Hematopoietic multipotent progenitor cell treated with erythropoietin and hydrocortisone succinate and interleukin-3 and kit ligand, for 8 days (in vitro differentiated cells): ENCODE measurements at regions not wholly inside any gene's neighbourhood (a gene's known extent, or its start where the extent isn't known, plus 50 kb on each side); places are given as distances from the start of the nearest gene placed in this dataset.
"Not testable (repeated sequence)": the region's sequence is repeated elsewhere in the genome, so short reads cannot be mapped to it uniquely, and the experiment has no call there.

ENCODE experiments used
- DNase-seq: peaks from one replicate; pipeline ENCODE4 v3.0.0-alpha.2; 2015

- DNase-seq, result no peak
Observed at GRCh38 chr3:194189243-194189791, 53.4 kb downstream of the HES1 start.

DNA sequence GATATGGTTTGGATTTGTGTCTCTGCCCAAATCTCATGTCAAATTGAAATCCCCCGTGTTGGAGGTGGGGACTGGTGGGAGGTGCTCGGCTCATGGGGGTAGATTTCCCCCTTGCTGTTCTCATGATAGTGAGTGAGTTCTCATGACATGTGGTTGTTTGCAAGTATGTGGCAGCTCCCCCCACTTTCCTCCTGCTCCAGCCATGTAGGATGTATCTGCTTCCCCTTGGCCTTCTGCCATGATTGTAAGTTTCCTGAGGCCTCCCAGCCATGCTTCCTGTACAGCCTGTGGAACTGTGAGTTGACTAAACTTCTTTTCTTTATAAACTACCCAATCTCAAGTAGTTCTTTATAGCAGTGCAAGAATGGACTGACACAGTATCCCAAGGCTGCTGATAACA, 55.9 kb downstream of the HES1 start:
- not testable (repeated sequence) for DNase-seq

DNA sequence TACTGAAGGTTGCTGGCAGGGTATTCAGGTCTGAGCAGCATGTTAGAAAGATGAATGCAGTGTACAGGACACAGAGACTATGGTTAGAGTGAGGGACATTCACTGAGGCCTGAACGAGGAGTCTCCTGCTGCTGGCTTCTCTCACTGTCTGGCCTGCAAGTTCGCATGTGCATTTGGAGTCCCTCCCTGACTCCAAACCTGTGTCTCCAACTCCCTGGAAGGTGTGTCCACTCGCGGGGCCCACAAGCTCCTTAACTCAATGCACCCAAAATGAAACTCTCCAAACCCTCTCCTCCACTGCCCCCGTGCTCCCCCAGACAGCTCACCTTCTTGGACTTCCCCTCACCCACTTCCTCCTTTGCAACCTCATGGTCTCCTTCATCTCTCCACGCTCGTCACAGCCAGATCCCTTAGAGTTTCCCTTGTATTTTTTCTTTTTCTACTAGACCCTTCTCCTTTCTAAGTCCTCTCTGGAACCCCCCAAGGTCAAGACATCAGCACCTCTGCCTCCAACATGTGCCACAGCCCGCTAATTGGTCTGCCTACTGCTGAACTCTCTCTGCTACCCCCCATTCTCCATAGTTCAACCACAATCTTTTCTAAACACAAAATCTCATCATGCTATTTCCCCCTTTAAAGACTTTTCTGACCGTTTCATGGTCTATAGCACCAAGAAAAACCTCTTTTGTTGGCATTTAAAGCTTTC, 58.3 kb downstream of the HES1 start:
- DNase-seq, result no peak

DNA sequence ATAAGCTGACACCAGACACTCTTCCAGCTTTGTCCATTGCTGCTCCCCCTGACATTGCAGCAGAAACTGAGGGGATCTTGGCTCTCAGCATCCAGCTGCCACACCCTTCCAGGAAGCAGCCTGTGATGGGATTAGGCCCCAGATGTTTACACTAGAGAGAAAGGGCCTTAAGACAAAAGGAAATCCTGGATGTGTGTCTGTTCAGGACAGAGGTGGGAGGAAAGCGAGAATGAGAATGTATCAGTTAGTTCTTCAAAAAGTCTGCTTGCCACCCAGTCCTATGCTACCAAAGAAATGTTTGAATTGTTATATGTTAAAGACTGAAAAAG, 58.8 kb downstream of the HES1 start:
- no peak for DNase-seq

GRCh38 chr3:194195611-194196010, 59.7 kb downstream of the HES1 start:
- DNase-seq, result no peak

DNA sequence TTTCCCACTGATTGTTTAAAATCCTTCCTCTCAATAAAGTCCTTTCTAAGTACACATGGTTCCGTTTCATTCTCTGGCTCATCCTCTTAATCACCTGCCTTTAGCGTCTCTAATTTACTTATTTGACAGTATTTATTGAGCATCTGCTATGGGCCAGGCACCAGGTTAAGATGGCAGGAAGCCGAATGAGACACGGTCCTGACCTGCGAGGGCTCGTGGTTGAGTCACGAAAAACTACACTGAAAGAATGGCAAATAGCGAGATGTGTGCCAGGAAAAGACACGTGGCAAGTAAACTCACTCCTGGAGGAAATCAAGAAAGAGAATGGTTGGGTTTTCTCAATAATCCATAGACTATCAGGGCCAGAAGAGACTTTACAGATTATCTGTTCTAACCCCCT, 60.9 kb downstream of the HES1 start:
- no peak for DNase-seq

GRCh38 chr3:194197396-194197960, 61.5 kb downstream of the HES1 start:
- DNase-seq, result no peak

- no peak for DNase-seq
Observed at GRCh38 chr3:194197981-194198695, 62.2 kb downstream of the HES1 start.

DNA sequence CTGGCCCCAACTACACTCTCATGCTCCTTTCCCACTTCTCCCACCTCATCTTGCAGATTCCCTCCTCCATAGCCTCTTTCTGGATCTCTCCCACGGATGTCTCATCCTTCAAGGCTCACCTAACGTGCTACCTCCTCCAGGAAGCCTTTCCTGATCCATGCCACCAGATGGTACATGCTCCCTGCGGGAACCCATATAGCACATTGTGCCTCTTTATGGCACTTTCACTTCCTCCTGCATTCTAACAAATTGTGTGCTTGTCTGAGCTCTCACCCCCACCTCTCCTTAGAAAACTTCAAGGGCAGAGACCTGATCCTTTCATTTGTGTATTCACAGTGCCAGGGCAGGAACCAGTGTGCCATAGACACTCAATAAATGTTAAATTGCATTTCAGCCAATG, 63.0 kb downstream of the HES1 start:
- DNase-seq, result no peak

DNA sequence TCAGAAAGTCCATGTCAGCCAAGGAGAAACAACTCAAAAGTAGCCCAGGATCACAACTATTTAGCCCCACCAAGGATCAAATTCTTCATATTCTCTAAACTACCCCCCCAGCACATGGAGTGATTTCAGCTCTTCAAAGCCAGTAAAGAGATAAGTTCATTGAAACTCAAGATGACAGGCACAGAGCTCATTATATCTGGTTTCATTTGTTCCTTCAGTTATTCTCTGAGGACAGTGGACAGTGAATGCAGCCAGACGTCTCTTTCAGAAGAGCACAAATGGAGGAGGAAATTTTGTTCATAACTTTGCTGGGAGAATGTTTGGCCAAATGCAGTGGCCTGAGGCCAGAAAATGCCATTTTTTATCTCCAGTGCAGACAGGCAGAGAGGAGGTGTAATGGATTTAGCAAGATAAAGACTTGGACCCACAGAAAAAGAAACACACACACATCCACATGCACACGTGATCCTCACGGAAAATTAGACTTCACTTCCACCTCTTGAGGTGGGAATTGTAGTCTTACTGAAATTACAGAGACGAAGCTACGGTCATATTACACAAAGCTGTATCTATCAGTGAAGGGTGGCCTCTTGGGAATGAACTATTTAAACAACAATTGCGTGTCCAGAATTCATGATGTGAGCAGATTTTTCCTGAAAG, 64.6 kb downstream of the HES1 start:
- peak; percentile 43 for DNase-seq

DNA sequence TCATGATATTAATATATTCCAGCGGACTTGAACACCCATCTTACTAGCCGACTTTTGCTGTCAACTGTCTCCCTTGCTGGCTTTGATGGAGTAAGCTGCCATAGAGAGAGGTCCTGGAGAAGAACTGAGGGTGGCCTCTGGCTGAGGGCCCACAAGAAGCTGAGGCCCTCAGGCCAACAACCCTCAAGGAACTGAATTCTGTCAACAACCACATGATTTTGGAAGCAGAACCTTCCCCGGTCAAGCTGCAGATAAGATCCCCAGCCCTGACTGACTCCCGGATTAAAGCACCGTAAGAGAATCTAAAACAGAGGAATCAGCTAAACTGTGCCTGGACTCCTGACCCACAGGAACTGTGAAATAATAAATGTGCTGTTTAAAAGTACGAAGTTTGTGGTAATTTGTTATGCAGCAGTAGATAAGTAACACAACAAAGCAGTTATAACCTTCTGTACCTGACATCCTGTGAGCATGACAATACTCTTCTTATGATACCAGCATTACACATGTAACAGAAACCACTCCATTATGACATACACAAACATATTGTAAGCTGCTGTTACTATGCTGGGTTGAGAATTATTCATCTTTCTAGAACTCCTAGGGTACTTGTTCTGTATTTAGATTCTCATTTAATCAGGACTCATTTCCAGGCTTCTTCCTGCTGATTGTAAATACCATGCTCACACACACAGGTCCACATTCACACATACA, 66.2 kb downstream of the HES1 start:
- DNase-seq, result no peak

DNA sequence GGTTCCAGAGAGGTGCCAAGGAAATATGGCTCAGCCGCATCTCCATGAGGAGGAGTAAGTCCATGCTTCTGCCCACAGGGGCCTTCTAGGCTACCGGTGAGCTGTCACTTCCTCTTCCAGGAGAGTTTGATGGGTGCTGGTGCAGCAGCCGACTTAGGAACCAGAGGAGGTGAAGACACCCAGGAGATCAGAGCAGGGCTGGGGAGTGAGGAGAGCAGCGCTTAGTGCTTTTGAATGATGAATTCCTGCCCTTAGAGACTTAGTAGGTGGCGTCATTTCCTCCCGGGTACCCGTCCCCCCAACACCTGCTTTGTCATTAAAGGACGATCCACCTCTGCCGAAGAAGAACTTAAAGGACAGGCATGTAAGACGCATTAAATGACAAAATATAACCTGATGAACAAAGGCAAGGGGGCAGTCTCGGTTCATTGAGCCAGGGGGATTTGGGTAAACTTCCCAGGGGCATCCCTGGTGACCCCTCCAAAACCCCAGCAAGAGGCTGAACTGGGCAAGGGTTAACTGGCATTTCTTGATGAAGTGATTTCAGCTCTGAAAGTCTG, 67.6 kb downstream of the HES1 start:
- DNase-seq, result no peak

DNA sequence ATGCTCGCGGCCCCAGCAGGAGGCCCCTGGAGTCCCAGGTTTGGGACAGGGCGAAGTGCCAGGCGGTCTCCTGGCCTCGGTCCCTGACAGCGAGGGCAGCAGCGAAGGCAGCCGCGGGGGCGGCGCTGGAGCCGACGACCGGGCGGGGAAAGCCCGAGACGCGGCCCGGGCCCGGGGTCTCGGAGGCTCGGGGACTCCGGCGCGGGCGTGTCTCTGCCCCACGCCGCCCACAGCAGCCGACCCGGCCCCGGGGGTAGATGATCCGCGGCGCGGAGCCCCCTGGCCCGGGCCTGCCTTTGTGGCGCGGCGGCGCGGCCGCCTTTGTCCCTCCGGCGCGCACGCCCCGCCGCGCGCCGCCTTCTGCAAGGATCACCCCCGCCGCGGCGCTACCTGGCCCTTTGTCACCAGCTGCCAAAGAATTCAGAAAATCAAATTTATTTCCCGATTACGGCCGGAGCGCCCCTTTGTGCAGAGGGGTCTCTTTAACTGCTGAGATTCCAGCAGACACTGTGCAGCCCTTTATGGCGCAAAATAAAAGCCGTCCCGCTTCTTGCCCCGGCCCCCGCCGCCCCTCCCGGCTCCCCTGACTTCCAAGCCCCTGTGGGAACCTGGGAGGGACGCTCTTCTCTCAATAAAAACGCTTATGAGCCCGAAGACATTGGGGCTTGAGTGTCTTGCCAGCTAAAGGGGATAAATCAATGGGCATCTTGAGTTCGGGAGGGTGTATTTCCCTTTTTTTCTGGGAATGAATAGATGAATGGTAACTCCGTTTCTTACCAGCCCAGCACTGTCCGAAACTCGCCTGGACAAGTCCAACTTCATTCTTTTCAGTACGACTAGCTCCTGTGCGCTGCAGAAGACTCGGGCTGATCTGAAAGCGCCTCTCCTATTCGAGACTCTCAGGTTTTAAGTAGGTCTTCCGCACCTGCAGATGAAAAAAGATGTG, 68.4 kb downstream of the HES1 start:
- DNase-seq, result peak; percentile 44

DNA sequence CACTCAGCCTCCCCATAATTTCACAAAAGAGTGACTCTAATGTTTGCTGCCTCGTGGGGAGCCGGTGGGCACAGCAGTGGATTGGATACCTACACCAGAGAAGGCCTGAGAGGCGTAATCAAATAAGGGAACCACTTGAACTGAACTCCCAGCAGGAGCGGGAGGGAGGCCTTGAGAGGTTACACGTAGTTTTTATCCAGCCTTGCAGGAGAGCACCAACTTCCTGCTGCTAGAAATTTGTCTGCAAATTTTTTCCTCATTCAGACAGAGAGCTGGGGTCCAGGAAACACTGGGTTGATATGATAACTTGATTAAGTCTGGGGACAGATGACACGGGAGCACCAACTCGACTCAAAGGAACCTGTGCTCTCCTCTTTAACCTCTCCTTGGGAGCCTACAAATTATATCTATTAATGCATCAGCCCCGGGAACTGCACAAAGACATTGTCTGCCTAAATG, 69.8 kb downstream of the HES1 start:
- DNase-seq, result peak; percentile 81

DNA sequence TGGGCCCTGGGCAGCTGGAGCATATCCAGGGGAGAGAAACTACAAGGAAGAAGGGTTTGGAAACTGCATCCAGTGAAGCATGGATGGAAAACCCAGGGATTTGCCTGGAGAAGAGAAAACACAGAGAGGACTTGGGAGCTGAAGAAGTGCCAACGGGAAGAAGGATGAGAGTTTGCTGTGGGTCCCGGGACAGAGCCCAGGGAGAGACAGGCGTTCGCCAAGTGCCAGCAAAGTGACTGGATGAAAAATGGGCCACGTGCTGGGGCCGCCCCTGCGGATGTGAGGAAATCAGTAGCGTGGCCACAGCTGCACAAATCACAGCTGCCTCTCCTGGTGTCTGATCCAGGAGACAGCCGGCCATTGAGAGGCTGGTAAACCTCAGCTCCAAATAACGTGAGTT, 70.4 kb downstream of the HES1 start:
- DNase-seq, result no peak

- DNase-seq, result no peak
Observed at GRCh38 chr3:194208709-194209108, 72.8 kb downstream of the HES1 start.

DNA sequence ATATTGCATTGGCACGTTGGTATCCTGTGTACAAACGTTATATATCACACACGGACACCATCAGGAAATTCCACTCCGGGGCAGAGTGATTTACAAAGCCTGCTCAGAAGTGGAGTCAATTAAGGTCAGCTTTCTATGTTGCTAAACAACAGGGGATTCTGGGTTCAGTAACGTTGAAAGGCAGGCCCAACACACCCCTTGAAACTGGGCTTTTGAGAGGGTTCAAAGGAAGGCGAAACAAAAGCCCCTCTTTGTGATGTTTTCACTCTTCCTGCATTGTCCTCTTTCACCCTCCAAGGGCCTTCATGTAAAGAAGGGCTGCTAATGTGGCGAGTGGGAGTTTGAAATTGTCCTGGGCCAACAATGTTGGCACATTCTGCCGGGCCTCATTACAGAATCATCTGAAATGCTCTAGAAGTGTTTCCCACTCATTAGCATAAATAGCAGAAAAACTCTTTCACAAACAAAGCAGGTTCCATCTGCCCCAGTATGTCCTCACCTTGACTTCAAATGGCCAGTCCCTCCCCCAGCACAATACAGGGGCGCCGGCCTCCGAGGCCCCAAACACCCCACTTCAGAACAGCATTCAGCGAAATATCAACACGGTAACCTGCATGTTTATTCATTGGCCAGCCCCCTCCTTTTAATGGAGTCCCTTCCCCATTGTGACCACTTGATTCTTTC, 76.4 kb downstream of the HES1 start:
- no peak for DNase-seq

GRCh38 chr3:194212845-194213331, 76.9 kb downstream of the HES1 start:
- no peak for DNase-seq

GRCh38 chr3:194215392-194215791, 79.4 kb downstream of the HES1 start:
- DNase-seq, result no peak

DNA sequence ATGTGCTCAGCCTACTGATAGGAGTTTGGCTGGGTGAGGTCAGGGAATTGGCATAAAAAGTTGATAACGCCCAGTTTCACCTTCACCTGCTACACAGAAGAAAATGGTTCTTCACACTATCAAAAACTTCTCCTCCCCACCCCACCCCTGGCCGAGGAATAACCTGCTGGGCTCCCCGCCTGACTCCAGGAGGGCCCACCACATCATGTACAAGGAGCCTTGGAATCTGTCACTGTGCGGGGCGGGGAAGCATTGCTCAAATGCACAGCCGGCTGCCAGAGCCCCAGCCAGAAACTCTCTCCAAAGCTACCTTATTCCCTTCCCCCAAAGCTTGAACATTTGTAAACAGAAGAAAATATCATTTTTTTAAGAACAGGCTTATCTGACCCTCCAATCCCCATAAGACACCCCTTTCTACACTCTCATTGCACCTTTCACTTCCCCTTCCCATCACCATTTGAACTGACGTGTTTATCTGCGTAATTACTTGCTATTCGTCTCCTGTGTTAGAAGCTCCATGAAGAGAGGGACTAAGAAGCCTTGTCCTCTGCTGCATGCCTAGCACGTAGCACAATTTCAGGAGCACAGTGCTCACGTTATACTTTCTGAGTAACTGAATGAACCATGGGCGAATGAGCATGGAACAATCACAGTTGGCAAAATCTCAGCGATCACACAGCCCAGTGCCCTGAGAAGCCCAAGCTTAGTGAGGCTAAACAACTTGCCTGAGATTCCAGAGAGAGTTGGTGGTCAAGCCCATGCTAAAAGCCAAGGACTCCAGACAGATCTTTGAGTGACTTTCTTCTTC, 82.9 kb downstream of the HES1 start:
- no peak for DNase-seq
